BLaER1 (cell line): ENCODE measurements at regions not wholly inside any gene's neighbourhood (a gene's known extent, or its start where the extent isn't known, plus 50 kb on each side); places are given as distances from the start of the nearest gene placed in this dataset.

Experiments used
- H3K27ac ChIP-seq: shearing (Covaris generic); formaldehyde crosslinking; 2 replicates; pipeline ENCODE4 v1.8.1; 2022
- H3K27me3 ChIP-seq: shearing (Covaris generic); formaldehyde crosslinking; 2 replicates; pipeline ENCODE4 v1.8.1; 2022
- H3K36me3 ChIP-seq: shearing (Covaris generic); formaldehyde crosslinking; 2 replicates; pipeline ENCODE4 v1.8.1; 2022
- H3K4me1 ChIP-seq: shearing (Covaris generic); formaldehyde crosslinking; 2 replicates; pipeline ENCODE4 v1.8.1; 2022
- H3K4me2 ChIP-seq: shearing (Covaris generic); formaldehyde crosslinking; 2 replicates; pipeline ENCODE4 v1.8.1; 2022
- H3K4me3 ChIP-seq: shearing (Covaris generic); formaldehyde crosslinking; 2 replicates; pipeline ENCODE4 v1.8.1; 2022
- H3K9ac ChIP-seq: shearing (Covaris generic); formaldehyde crosslinking; 2 replicates; pipeline ENCODE4 v1.8.1; 2022
- H3K9me3 ChIP-seq: shearing (Covaris generic); formaldehyde crosslinking; 2 replicates; pipeline ENCODE4 v1.8.1; 2022
- H4K20me1 ChIP-seq: shearing (Covaris generic); formaldehyde crosslinking; 2 replicates; pipeline ENCODE4 v1.8.1; 2022
- Cebpa-rat ChIP-seq: shearing (Covaris generic); IDR thresholded peaks from 2 replicates; pipeline ENCODE4 v1.8.1; 2022

DNA sequence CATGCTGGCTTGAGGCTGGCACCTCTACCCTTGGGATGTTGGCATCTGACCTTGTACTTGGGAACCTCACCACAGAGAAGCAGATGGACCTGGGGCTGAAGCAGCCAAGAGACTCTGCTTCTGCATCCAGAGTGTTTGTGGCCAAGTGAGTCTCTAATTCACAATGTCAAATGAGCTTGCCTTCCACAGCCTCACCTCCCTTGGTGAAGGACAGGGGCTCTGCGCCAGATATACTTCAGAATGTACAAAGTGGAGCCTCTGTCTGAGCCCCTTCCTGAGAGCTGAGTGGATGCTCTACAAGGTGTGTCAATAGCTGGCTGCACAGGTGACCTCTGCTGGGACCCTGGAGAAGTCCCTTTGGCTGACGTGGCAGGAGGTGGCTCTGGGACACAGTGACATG, 508.9 kb downstream of the CDH26 start:
- Histone ChIP-seq H3K36me3 (no peaks in the 10 kb centered on the region), H3K27ac (no peak overlapping the region), H3K4me1 (no peaks in the 10 kb centered on the region), H3K9me3 (no peaks in the 10 kb centered on the region), H3K27me3 (no peaks in the 10 kb centered on the region), H4K20me1 (no peaks in the 10 kb centered on the region), H3K4me3 (no peak overlapping the region), H3K9ac (no peak overlapping the region), H3K4me2 (no peak overlapping the region)
- TF ChIP-seq Cebpa-rat: no peak

DNA sequence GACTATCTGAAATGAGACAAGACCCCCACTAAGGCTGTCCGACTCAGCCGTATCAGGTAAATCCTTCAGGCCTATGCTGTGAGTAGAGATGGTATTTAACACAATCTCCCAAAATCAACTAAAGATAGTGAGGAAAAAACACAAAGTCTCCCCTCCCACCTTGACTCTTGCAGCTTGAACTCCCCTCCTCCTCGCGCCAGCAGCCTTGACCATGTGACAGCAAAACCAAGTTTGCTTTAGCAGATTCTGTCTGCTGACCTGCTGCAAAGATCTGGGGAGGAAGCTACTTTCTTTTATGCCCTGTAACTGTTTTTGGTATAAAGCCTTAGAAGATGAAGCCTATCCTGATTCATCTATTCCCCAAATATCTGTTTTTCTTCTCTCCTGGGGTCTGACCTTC, 509.5 kb downstream of the CDH26 start:
- Histone ChIP-seq H3K4me1 (no peaks in the 10 kb centered on the region), H3K9ac (no peak overlapping the region), H3K9me3 (no peaks in the 10 kb centered on the region), H4K20me1 (no peaks in the 10 kb centered on the region), H3K36me3 (no peaks in the 10 kb centered on the region), H3K27me3 (no peaks in the 10 kb centered on the region), H3K4me3 (no peak overlapping the region), H3K27ac (no peak overlapping the region), H3K4me2 (no peak overlapping the region)
- no peak for TF ChIP-seq Cebpa-rat

DNA sequence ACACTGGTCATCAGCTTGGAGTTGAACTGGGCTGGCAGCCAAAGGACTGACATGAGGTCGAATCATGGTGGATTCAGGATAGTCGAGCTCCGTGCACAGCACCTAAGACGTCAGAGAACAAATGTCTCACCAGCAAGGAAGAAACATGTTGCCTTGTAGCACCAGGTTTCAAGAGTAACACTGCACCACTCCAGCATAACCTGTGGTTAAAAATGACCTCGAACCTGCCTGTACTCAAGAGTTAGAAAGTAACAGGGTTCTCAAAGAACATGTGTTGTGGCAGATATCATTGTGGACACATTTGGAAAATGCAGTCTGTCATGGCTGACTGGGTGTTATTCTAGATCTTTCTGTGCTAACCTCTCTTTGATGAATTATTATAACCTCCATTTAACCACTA, 511.6 kb downstream of the CDH26 start:
- Histone ChIP-seq H3K4me1 (peaks cover 3% of the 10 kb centered on the region; the same call in 1 of the 2 replicates), H3K4me2 (no peak overlapping the region), H4K20me1 (no peaks in the 10 kb centered on the region), H3K36me3 (no peaks in the 10 kb centered on the region), H3K9me3 (no peaks in the 10 kb centered on the region), H3K27me3 (no peaks in the 10 kb centered on the region), H3K9ac (no peak overlapping the region), H3K4me3 (no peak overlapping the region), H3K27ac (no peak overlapping the region)
- TF ChIP-seq Cebpa-rat: no peak

DNA sequence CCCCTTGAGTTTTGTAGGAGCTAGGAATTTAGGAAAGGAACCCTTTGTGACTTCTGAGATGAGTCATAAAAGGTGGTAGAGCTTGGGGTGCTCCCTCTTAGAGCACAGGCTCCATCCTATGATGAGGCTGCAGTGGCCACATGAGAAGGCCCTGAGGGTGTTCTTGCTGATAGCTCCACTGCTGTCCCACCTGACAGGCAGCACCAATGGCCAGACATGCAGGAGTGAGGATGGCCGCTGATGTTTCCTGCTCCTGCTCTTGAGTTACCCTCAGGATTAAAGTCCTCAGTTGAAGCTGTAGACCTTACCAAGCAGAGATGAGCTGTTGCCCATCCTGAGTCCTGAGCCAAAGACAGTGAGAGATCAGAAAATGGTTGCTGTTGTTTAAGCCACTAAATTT, 512.1 kb downstream of the CDH26 start:
- Histone ChIP-seq H3K27ac (no peak overlapping the region), H3K4me3 (no peak overlapping the region), H3K27me3 (no peaks in the 10 kb centered on the region), H3K4me2 (no peak overlapping the region), H3K9me3 (no peaks in the 10 kb centered on the region), H3K4me1 (peaks cover 9% of the 10 kb centered on the region), H3K36me3 (no peaks in the 10 kb centered on the region), H3K9ac (no peak overlapping the region), H4K20me1 (no peaks in the 10 kb centered on the region)
- no peak for TF ChIP-seq Cebpa-rat

DNA sequence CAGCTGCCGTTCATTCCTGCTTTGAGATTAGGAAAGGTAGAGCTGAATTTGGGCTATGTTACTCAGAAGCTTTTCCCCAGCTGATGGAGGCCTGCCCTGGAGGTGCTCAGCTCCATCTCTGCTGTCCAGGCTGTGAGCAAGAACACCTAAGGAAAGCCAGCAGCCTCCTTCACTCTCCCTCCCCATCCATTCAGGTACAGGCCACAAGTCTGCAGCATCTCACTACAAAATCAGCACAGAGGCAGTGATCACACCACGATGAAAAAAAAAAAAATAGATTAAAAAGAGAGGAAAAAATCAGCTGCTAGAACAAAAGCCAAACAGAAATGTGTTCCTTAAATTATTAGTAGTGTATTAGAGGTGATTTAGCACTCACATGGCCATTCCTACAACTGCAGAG, 515.0 kb downstream of the CDH26 start:
- H3K36me3 ChIP-seq: no peaks in the 10 kb centered on the region
- no peak for TF ChIP-seq Cebpa-rat

DNA sequence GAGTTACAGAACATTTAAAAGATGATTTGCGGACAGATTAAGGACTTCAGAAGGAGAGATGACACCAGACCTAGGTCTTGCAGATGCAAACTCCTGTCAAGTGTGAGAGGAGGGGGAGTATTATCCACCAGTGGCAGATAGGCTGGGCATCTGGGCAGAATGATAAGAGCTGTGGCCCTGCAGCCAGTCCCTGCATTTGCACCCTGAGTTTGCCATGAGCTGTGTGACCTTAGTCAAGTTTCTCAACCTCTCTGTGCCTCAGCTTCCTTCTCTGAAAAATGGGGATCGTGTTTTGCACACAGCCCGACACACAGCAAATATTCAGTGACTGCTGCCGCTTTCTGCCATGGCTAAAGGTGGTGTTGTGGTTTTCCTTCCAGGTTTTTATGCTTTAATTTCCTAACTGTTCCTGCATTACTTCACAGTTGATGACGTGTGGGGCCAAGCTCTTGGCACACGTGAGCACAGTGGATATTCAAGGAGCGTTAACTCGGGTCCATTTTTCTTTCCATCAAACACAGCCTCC, 516.2 kb downstream of the CDH26 start:
- Histone ChIP-seq H4K20me1 (no peaks in the 10 kb centered on the region), H3K27me3 (no peaks in the 10 kb centered on the region), H3K9me3 (no peaks in the 10 kb centered on the region), H3K9ac (no peak overlapping the region), H3K27ac (no peak overlapping the region), H3K36me3 (no peaks in the 10 kb centered on the region), H3K4me2 (no peak overlapping the region), H3K4me3 (no peak overlapping the region), H3K4me1 (peaks cover 29% of the 10 kb centered on the region)
- no peak for TF ChIP-seq Cebpa-rat

More for the DNA sequence above, 515.0 kb downstream of the CDH26 start:
- Histone ChIP-seq H3K4me2 (no peak overlapping the region), H4K20me1 (no peaks in the 10 kb centered on the region), H3K27ac (no peak overlapping the region), H3K27me3 (no peaks in the 10 kb centered on the region), H3K9ac (no peak overlapping the region), H3K4me3 (no peak overlapping the region), H3K4me1 (peaks cover 27% of the 10 kb centered on the region), H3K9me3 (no peaks in the 10 kb centered on the region)

DNA sequence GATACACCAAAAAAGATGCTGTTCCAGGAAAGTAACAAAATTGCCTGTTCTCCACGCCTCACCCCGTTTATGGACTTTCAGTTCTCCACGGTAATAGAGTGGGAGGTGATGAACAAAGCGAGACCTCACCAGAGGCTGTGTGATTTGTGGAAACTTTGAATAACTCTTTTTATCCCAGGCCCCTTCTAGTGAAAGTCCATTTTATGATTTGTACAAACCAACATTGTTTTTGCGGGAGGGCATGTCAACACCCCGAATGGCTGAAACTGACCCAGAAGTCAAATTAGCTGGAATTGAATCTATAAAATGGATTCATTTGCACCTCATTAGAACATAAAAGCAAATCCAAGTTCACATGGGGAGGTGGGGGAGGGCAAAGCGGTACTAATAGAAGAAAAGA, 517.8 kb downstream of the CDH26 start:
- Histone ChIP-seq H3K27me3 (no peaks in the 10 kb centered on the region), H3K27ac (no peak overlapping the region), H4K20me1 (no peaks in the 10 kb centered on the region), H3K36me3 (no peaks in the 10 kb centered on the region), H3K4me1 (peaks cover 29% of the 10 kb centered on the region), H3K4me3 (no peak overlapping the region), H3K4me2 (peak overlapping the region; percentile 57; the same call in 1 of the 2 replicates), H3K9ac (no peak overlapping the region), H3K9me3 (no peaks in the 10 kb centered on the region)
- TF ChIP-seq Cebpa-rat: no peak

DNA sequence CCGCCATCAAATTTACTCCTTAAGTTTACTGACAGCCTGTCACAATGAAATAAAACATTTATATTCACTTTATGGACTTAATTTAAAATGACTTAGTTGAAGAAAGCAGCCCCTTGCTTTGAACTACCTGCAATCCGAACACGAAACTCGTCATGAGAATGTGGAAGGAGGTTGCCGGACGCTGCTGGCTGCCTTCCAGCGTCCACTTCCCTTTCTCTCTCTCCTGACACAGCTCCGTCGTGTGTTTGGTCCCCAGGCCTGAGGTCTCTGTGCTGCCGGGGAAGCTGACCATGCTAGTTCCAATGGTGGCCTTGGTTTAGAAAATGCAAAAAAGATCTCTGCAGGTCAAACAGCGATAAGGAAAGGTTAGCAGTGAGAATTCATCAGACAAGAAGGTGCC, 519.7 kb downstream of the CDH26 start:
- Histone ChIP-seq H3K27ac (no peak overlapping the region), H3K4me2 (peak overlapping the region; percentile 29), H3K4me1 (peaks cover 43% of the 10 kb centered on the region)

DNA sequence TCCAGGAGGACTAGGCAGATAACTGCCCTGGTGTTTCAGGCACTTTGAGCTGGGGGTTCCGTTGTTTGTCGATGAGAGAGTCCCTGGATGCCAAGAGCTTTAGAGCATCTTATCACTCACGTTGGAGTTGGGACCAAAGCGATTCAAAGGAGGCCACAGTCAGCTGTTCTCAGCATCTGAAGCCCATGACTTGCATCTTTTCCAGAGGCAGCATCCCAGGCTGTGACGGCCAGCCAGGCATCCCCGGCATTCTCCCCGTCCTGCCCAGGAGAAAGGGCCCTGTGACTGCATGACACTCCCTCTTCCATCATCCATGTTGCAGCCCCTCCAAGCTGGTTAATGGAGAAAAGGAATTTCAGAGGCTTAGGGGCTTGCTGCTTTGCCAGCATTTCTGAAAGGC, 520.3 kb downstream of the CDH26 start:
- TF ChIP-seq Cebpa-rat: no peak
- Histone ChIP-seq H3K4me2 (peak overlapping the region; percentile 29), H4K20me1 (no peaks in the 10 kb centered on the region), H3K4me1 (peaks cover 48% of the 10 kb centered on the region), H3K27me3 (no peaks in the 10 kb centered on the region), H3K4me3 (no peak overlapping the region), H3K9me3 (no peaks in the 10 kb centered on the region), H3K27ac (no peak overlapping the region), H3K9ac (no peak overlapping the region), H3K36me3 (no peaks in the 10 kb centered on the region)

More for the DNA sequence above, 519.7 kb downstream of the CDH26 start:
- Histone ChIP-seq H3K36me3 (no peaks in the 10 kb centered on the region), H4K20me1 (no peaks in the 10 kb centered on the region), H3K9me3 (no peaks in the 10 kb centered on the region), H3K27me3 (no peaks in the 10 kb centered on the region), H3K9ac (no peak overlapping the region), H3K4me3 (no peak overlapping the region)
- no peak for TF ChIP-seq Cebpa-rat

DNA sequence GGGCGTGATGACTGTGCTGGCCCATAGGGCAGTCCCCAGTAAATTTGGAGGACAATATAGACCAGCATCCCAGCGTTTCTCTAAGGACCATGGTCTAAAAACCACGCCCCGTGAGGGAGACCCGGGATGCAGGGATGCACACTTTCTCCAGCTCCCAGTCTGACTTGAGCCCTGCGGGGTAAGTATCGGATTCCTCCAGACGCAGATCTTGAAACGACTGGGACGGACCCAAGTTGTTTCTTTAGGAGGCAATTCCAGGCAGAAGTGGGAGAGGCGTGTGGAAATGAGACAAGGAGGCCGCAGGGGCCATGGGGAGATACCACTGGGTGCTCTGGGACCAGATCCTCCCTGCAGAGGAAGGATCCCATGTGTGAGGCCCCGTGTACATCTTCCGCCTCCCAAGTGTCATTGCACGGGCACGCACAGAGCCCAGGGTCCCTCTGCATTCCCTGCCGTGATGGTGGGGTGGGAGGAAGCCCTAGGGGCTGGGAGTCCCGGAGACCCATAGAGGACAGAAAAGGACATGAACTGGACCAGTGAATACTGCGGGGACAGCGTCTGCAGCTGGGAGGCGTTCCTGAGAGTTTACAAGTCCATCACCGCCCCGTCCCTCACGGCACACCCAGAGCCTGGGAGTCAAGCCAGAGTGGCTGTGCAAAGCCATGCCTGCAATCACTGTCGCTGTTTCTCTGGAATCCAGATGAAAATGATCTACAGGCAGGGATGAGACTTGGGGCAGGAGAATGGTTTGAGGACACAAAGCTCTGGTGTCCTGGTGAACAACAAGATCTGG, 522.9 kb downstream of the CDH26 start:
- Histone ChIP-seq H3K4me3 (no peak overlapping the region), H3K27ac (no peak overlapping the region), H3K9me3 (no peaks in the 10 kb centered on the region), H3K9ac (no peak overlapping the region), H4K20me1 (no peaks in the 10 kb centered on the region), H3K36me3 (no peaks in the 10 kb centered on the region), H3K27me3 (no peaks in the 10 kb centered on the region), H3K4me1 (peaks cover 58% of the 10 kb centered on the region), H3K4me2 (no peak overlapping the region)
- TF ChIP-seq Cebpa-rat: no peak
